Heart right ventricle (tissue), 16 donors: ENCODE measurements at regions not wholly inside any gene's neighbourhood (a gene's known extent, or its start where the extent isn't known, plus 50 kb on each side); places are given as distances from the start of the nearest gene placed in this dataset.

Experiments used
- ATAC-seq, 8 donors: fragments of 200-7000 bp; cut with Tn5 transposase; one replicate each; pipeline ENCODE4 v1.9.1; 2020; ENCODE audit warnings: mild to moderate bottlenecking in 8 of 8, moderate library complexity in 8 of 8, moderate number of reproducible peaks in 1 of 8
- DNase-seq, 2 donors: peaks; one replicate each; pipeline ENCODE4 v3.0.0-alpha.2; 2020
- H3K27ac ChIP-seq, 10 donors: fragments of 200-600 bp; sonication (generic) in 2 of 10; one replicate each; pipeline versions ENCODE4 v1.5.0 to v1.8.0; 2020 to 2022; ENCODE audit warnings: mild to moderate bottlenecking in 3 of 10
- H3K27me3 ChIP-seq, 7 donors: fragments of 200-600 bp; one replicate each; pipeline ENCODE4 v1.8.0; 2021 to 2022; ENCODE audit warnings: mild to moderate bottlenecking in 2 of 7
- H3K36me3 ChIP-seq, 9 donors: fragments of 200-600 bp; sonication (generic) in 1 of 9; one replicate each; pipeline versions ENCODE4 v1.5.0 to v1.8.0; 2020 to 2022; ENCODE audit warnings: mild to moderate bottlenecking in 2 of 9
- H3K4me1 ChIP-seq, 9 donors: fragments of 200-600 bp; sonication (generic) in 1 of 9; one replicate each; pipeline versions ENCODE4 v1.5.0 to v1.8.0; 2020 to 2022; ENCODE audit warnings: mild to moderate bottlenecking in 4 of 9
- H3K4me3 ChIP-seq, 10 donors: fragments of 200-600 bp; sonication (generic) in 2 of 10; one replicate each; pipeline versions ENCODE4 v1.5.0 to v1.8.0; 2020 to 2022; ENCODE audit warnings: mild to moderate bottlenecking in 7 of 10, moderate library complexity in 2 of 10
- H3K9me3 ChIP-seq, 11 donors: fragments of 200-600 bp in 10 of 11; sonication (generic) in 2 of 11; one replicate each; pipeline versions ENCODE4 v1.5.0 to v1.8.0; 2013 to 2022; ENCODE audit warnings: mild to moderate bottlenecking in 2 of 11, control low read depth in 1 of 11, moderate library complexity in 1 of 11
- WGBS, 2 donors: extraction: QIAGEN DNeasy Blood & Tissue Kit; methylation state at CpG; one replicate each; pipeline ENCODE4 v1.1.7; 2013; ENCODE audit warnings: inconsistent platforms in 1 of 2; 5-methylcytosine and 5-hydroxymethylcytosine counted together
- intact Hi-C, 10 donors: fragments of 100-400 bp; cut with DNase I; formaldehyde crosslinking; loops; one replicate each; pipeline versions ENCODE4 v1.11.1 to v1.14.2; 2022
- TF ChIP-seq, protein P1 (sequence below), 9 donors: fragments of 200-600 bp; sonication (generic) in 2 of 9; IDR thresholded peaks; one replicate each; pipeline versions ENCODE4 v1.5.0 to v1.8.0; 2021 to 2022; ENCODE audit warnings: antibody characterized with exemption in 9 of 9, mild to moderate bottlenecking in 5 of 9, moderate library complexity in 1 of 9
- donor health status: Arrhythmogenic right ventricular cardiomyopathy.
- donor health status: ischemic (EF 13 %, LVEDD 7.1; RV severe dilation, severe dysfunction).
- donor health status: healthy with polysubstance abuse.
- donor health status: DM: no; HTN: yes; CAD: no.
- donor health status: DM: no; HTN: no; CAD: no.
- donor health status: ischemic (EF 25% LVEDD 6.9; RV normal size, moderate dysfunction).
- donor health status: ischemic (EF 25% LVEDD 5.7; RV mildly dilated, moderate dysfunction).
- donor health status: healthy.
- donor health status: DM: yes; HTN: yes; CAD: no.
- donor health status: Ischemic cardiomyopathy.
- donor health status: ischemic (EF 35%, LVEDD 5.7; RV mildly dilated, moderate dysfunction).
- donor health status: nonischemic (EF 11% LVEDD 7.7; RV severe dilation, severe dysfunction).
- donor health status: DM: yes; HTN: yes; CAD: no.
- donor health status: PGD.
- donor health status: ischemic (EF 29% LVEDD 5.4; RV normal size, mild dysfunction).
- donor health status: nonischemic (EF 23%, LVEDD 6.1; RV moderate dilation, normal function).

DNA sequence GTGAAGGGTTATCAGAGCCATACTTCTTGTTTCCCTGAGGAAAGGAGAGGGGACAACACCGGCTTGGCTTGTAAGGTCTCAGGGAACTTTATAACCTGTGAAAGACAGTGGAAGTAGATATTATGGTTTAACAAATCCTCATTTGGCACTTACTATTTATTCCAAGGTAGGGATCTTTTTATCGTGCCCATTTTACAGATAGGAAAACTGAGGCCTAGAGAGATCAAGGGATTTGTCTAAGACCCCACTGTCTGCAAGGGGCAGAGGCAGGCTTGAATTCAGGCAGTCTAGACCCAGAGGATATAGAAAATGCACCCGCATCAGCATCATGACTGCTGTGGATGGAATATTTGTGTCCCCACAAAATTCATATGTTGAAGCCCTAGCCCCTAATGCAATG is 118.4 kb upstream of the CST7 start:
- Histone ChIP-seq H3K27me3 (peaks cover 0 to 5% (median 0%) of the 10 kb centered on the region in 7 donors), H3K36me3 (no peaks in the 10 kb centered on the region), H3K4me1 (no peaks in the 10 kb centered on the region), H3K4me3 (no peak overlapping the region), H3K27ac (no peak overlapping the region), H3K9me3 (peaks cover 0 to 7% (median 0%) of the 10 kb centered on the region in 11 donors)
- TF ChIP-seq, protein P1, sequence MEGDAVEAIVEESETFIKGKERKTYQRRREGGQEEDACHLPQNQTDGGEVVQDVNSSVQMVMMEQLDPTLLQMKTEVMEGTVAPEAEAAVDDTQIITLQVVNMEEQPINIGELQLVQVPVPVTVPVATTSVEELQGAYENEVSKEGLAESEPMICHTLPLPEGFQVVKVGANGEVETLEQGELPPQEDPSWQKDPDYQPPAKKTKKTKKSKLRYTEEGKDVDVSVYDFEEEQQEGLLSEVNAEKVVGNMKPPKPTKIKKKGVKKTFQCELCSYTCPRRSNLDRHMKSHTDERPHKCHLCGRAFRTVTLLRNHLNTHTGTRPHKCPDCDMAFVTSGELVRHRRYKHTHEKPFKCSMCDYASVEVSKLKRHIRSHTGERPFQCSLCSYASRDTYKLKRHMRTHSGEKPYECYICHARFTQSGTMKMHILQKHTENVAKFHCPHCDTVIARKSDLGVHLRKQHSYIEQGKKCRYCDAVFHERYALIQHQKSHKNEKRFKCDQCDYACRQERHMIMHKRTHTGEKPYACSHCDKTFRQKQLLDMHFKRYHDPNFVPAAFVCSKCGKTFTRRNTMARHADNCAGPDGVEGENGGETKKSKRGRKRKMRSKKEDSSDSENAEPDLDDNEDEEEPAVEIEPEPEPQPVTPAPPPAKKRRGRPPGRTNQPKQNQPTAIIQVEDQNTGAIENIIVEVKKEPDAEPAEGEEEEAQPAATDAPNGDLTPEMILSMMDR (IDR thresholded peaks at IDR 0.05): no peak
- no peak for ATAC-seq
- 66 to 74% methylated on average over 3 of the region's 3 CpGs for WGBS, 2 donors
- DNase-seq: no peak
- intact Hi-C loops: no loop called here

GRCh38 chr20:24831232-24831631 is 117.8 kb upstream of the CST7 start:
- H3K9me3 ChIP-seq: peaks cover 0 to 7% (median 0%) of the 10 kb centered on the region in 11 donors
- peaks cover 0 to 7% (median 0%) of the 10 kb centered on the region in 7 donors for H3K27me3 ChIP-seq
- intact Hi-C loops: no loop called here
- ATAC-seq: no peak
- H3K27ac ChIP-seq: no peak overlapping the region
- H3K4me1 ChIP-seq: no peaks in the 10 kb centered on the region
- no peaks in the 10 kb centered on the region for H3K36me3 ChIP-seq
- 65 to 77% methylated on average over 1 of the region's 1 CpG for WGBS, 2 donors
- TF ChIP-seq, protein P1 (IDR thresholded peaks at IDR 0.05): no peak
- H3K4me3 ChIP-seq: no peak overlapping the region
- DNase-seq: no peak

DNA sequence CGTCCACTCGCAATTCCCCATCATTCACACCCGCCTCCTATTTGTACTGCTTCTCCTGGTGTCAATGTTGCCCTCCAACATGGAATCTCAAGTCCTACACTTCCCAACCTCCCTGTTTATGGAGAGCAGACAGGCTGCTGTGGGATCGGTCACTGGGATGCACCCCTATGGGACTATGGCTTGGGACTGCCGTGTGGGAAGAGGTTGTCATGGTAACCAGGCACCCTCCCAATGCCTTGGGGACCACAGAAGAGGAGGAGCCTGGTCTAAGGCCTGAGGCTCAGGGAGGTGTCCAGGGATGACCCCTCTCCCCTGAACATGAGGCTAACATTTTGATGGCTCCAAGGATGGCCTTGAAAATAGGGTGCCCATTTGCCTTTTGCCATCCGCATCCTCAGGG is 116.6 kb upstream of the CST7 start:
- Histone ChIP-seq H3K4me3 (no peak overlapping the region), H3K27ac (no peak overlapping the region), H3K27me3 (peaks cover 0 to 9% (median 5%) of the 10 kb centered on the region in 7 donors), H3K9me3 (peaks cover 0 to 7% (median 0%) of the 10 kb centered on the region in 11 donors), H3K36me3 (no peaks in the 10 kb centered on the region), H3K4me1 (no peaks in the 10 kb centered on the region)
- 86 to 89% methylated on average over 6 of the region's 6 CpGs for WGBS, 2 donors
- intact Hi-C loops: no loop called here
- DNase-seq: no peak
- no peak for ATAC-seq
- TF ChIP-seq, protein P1 (IDR thresholded peaks at IDR 0.05): no peak

DNA sequence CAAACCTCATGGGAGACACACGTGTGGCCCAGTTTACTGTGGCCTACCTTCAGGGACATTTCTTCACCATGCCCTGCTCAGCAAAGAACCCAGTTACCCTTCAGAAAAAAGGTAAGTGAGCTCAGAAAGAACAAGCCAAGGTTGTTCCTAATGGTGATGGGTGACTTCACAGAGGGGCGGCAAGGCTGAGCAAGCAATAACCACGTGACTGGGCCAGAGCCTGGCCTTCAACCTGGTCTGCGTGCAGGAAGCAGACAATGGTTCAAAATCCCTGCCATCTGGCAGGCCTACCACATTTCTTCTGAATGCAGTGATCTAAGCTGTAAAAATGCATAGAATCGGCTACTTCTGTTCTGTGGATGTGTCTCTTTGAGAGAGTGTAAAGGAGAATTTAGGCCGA is 115.5 kb upstream of the CST7 start:
- Histone ChIP-seq H3K9me3 (peaks cover 0 to 7% (median 0%) of the 10 kb centered on the region in 11 donors), H3K4me1 (no peaks in the 10 kb centered on the region), H3K27ac (no peak overlapping the region), H3K36me3 (no peaks in the 10 kb centered on the region), H3K4me3 (no peak overlapping the region), H3K27me3 (peaks cover 0 to 9% (median 5%) of the 10 kb centered on the region in 7 donors)
- DNase-seq (no peak), ATAC-seq (no peak)
- WGBS, 2 donors: 81 to 83% methylated on average over 6 of the region's 6 CpGs
- TF ChIP-seq, protein P1 (IDR thresholded peaks at IDR 0.05): no peak
- intact Hi-C loops: no loop called here
